Right lung (tissue), 2 donors: ENCODE measurements at regions not wholly inside any gene's neighbourhood (a gene's known extent, or its start where the extent isn't known, plus 50 kb on each side); places are given as distances from the start of the nearest gene placed in this dataset.
A peak's percentile ranks its signal among the peaks of the same experiment; 100 is the strongest.
"Not testable (repeated sequence)": the region's sequence is repeated elsewhere in the genome, so short reads cannot be mapped to it uniquely, and the experiment has no call there.

Experiments used
- DNase-seq, 2 donors: peaks; one replicate each; pipeline ENCODE4 v3.0.0-alpha.2; 2013

DNA sequence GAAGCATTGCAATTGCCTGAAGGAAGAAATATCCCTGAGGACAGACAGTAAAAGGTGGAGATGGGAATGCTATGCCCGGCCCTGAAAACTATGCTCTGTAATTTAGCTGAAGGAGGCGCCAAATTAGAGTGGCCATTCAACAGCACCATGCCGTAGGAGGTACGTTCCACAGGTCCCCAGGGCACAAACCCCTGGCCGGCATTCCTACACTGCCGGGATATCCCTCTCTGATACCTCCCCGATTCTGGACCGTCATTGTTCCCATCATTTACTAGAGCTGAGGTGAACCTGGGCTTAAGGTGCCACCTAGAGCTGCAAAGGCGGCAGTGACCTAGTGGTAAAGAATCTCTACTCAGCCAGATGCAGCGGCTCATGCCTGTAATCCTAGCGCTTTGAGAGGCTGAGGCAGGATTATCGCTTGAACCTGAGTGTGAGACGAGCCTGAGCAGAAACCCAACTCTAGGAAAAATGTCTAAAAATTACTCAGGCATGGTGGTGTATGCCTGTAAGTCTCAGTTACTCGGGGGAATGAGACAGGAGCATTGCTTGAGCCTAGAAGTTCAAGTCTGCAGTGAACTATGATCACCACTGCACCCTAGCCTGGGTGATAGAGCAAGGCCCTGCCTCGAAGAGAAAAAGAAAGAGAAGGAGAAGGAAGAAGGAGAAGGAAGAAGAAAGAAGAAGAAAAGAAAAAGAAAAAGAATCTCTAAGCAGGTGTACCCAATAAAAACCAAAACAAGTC lies 53.0 kb upstream of the TNKS2 start:
- no peak for DNase-seq

DNA sequence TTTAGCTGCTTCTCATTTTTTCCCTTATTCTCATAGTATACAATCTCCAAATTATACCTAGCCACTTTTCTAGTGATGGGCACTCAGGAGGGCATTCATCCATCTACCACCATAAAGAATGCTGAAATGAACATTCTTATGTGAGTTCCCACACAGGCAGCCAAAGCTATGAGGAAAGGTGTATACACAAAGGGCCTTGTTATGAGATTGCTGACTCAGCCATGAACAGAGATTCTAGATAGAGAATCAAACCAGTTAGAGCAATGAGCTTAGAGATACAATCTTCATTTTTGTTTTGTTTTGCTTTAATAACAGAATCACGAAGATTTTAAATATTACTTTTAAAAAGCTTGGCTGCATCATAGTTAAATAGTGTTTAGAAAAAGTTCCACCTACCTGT lies 54.8 kb upstream of the TNKS2 start:
- no peak for DNase-seq

DNA sequence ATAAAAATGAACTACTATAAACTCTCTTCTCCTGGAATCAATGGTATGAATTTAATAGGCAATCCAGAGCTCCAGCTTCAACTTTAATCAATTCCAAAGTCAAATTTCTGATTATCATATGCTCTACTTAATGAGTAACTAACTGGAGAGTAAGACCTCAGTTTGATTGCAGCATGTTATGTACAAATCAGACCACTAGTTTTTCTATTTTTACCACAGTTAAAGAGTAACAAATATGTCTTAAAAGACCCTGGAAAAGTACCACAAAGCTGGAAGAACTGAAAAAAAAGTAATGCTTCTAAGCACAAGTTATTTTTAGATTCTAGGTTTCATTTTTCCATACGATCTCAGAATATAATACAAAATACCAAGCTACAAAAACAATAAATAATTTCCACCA lies 56.0 kb upstream of the TNKS2 start:
- DNase-seq: peak; percentile 28 to 39

DNA sequence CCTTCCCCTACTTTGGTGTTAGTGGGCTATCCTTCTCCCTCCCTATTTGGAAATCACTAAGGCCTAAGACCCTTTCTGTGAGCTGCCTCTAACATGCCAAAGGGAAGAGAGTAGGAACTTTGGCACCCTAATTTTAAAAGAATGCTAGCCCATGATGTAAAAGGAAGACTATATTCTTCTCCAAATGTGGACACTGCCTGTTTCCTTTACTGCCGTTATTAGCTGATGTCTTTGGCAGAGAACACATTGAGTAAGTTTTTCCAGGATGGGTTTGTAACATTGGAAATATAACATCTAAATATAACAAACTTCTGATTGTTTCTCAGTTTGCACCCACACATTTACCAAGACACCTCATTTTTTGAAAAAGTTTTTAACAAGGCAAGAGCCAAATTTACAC lies 56.9 kb upstream of the TNKS2 start:
- peak; percentile 39 to 40 for DNase-seq

DNA sequence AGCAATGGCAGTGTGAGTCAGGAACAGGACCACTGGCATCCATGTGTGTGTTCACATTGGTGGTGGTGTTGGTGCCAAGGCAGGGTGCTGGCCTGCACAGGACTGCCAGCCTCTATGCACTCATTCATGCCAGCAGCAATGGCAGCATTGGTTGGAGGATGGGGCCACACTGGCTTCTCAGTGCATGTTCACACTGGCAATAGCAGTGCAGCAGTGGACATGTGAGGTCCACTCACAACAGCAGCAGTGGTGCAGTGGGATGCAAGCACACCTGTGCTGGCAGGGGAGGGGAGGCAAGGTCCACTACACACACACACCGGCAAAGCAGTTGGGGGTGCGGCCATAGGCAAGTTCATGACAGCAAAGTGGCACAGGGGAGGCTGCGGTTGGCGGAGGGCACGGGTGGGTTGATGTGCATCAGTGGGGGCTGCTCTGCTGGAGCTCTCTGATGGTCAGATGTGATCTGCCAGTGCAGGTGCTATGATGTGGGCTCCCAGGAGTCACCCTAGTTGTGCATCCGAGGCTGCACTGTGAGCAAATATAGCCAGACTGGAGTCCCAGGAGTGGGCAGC lies 57.8 kb upstream of the TNKS2 start:
- no peak for DNase-seq

DNA sequence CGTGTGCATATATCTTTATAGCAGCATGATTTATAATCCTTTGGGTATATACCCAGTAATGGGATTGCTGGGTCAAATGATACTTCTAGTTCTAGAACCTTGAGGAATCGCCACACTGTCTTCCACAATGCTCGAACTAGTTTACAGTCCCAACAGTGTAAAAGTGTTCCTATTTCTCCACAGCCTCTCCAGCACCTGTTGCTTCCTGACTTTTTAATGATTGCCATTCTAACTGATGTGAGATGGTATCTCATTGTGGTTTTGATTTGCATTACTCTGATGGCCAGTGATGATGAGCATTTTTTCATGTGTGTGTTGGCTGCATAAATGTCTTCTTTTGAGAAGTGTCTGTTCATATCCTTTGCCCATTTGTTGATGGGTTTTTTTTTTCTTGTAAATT lies 66.0 kb upstream of the TNKS2 start:
- not testable (repeated sequence) for DNase-seq

DNA sequence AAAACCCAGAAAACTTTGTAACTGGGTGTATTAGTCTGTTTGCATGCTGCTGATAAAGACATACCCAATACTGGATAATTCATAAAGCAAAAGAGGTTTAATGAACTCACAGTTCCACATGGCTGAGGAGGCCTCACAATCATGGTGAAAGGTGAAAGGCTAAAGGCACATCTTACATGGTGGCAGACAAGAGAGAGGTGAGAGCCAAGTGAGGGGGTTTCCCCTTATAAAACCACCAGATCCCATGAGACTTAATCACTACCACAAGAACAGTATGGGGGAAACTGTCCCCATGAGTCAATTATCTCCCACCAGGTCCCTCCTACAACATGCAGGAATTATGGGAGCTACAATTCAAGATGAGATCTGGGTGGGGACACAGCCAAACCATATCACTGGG lies 68.9 kb upstream of the TNKS2 start:
- DNase-seq: not testable (repeated sequence)

DNA sequence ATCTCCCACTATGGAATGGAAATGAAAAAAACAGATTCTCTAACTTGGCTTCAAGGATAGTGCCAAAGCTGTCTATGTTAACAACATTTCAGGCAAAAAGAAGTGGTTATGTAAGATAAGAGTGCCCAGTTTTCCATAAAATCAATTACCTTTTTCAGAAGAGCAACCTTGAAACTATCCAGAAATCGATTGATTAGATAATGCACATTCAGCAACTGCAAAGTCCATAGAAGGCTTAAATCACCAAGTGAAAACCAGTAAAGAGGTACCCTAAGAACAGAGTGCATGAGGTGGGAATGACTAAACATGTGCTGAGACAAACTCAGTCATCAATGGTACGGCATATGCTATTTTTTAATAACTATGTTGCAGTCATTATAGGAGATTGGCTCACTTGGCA lies 71.9 kb upstream of the TNKS2 start:
- no peak for DNase-seq

DNA sequence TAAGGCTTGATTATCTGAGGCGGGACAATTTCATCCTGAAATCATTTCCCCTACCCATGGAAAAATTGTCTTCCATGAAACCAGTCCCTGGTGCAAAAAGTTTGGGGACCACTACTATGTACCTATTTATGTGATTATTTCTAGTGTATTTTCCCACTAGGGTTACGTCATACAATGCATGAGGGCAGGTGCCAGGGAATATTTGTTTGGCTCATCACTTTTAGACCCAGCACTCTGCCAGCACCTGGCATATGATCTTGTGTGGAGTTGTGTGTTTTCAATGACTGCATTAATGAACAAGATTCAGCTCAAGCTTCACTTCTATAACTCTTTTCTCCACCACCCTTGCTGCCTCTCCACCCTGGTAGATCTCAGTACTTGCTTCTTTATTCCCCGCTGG lies 73.3 kb upstream of the TNKS2 start:
- DNase-seq: no peak

DNA sequence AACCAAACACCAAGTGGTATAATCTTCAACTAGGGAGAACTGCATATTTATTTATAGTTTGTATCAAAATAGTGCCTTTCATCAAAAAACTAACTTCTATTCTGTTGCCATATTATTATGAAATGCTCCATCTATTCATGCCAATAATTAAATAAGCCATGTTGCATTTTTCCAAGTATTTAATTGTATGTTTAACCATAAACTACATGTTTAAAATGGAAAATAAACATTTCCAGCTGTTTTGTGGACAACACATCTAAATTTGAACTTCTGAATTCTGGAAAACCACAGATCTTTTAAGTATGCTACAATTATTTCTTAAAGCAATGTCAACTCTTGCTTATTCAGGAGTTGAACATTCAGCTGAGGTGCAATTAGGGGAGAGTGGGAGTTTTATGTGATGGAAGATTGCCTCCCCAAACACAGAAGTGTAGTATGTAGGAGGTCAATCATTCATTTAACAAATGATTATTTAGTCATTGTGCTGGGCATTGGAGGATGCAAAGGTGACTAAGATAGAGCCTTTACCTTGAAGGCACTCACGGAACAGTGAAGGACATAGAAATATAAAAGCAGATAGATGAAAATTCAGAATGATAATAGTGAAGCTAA lies 80.7 kb upstream of the PPP1R3C start:
- DNase-seq: peak; percentile 39 to 46

DNA sequence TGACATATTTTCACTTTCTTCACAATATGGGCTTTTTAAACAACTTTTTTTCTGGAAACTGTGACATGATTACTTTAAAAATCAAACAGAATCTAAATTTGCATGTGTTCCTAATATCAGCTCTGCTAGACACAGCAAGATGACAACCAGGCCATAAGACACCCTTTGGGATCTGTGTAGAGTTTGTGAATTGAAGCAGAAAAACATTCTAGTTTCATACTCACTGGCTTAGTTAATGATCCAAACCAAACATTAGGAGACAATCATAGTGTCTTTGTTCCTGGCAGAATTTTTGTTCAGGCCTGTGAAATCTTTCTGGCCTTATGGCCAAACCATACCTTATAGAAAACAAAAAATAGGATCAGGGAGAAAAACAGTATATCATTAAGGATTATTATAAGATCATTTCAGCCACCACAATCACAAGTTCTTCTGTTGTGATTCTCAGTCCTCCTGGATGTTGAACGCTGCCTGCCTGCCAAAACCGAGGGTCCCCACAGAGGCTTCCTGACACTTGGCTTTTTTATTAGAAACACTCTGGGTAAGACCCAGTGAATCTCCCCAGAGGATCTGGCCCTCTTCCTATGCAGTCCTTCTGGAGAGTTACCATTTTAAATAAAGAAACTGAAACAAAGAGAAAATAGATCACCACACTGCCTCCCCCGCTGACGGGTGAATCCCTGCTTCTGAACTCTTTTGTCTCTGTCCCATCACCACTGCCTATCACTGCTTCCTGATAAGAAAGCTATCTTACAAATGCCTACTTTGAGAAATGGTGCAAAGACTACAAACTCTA lies 79.2 kb upstream of the PPP1R3C start:
- DNase-seq: no peak

DNA sequence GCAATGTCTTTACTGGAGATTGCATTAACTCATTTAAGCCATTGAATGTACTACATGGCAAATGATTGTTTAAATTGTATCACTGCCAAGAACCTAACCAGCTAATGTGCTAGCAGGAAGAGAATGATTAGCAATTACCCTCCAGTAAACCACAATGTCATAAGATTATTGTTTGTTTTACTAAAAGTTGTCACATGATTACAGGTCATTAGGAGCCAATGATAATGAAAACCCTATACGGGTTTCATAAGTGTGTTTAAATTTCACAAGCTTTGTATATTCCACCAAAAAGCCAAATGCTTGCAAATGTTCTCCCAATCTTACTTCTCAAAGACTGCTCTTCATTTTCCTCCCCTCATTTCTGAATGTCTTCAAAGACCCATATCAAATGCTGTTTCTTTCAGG lies 76.5 kb upstream of the PPP1R3C start:
- DNase-seq: no peak

DNA sequence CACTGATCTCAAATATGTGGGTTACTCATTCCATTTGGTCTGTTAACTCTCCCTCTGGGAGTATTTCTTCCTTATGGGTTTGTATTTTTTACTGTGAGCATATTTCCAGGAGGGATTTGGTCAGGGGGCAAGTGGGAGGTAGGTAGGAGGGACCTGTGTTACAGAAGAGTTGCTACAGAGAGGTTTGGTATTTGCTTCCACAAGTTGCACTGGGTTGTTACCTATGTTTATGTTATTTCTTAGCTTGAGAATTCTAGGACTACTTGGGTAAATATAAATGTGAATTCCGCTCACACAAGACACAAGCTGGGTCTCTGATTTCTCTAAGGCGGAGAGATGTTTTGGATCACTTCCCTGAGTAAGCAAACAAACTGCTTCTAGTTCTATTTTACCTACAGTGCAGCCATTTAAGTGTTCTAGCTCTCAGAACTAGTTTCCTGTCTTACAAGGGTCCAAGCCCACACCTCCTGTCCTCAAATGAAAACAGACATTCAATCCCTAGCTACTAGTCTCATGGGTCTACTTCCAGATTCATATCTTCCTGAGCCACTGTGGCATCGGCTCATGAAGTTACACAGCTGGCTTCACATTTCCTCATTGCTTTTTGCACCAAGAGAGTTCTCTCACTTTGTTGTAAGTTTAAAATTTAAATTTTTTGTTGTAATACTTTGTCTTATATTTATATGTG lies 75.4 kb upstream of the PPP1R3C start:
- DNase-seq: no peak

DNA sequence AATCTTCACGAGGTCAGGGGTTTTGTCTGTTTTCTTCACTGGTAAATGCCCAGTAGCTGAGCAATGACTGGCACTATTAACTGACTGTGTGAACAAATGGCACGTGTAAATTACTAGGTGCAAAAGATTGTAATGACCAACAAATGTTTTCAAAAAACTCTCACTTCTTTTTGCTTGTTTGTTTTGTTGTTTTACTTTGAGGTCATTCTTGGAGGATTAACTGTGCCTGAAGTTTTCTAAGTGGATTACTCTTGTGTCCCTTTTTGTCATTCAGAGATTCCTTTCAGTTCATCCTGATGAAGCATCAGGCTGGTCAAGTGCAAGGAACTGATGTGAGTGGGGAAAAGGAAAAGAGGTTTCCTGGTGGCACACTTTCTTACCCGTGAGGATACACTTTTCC lies 74.4 kb upstream of the PPP1R3C start:
- no peak for DNase-seq

DNA sequence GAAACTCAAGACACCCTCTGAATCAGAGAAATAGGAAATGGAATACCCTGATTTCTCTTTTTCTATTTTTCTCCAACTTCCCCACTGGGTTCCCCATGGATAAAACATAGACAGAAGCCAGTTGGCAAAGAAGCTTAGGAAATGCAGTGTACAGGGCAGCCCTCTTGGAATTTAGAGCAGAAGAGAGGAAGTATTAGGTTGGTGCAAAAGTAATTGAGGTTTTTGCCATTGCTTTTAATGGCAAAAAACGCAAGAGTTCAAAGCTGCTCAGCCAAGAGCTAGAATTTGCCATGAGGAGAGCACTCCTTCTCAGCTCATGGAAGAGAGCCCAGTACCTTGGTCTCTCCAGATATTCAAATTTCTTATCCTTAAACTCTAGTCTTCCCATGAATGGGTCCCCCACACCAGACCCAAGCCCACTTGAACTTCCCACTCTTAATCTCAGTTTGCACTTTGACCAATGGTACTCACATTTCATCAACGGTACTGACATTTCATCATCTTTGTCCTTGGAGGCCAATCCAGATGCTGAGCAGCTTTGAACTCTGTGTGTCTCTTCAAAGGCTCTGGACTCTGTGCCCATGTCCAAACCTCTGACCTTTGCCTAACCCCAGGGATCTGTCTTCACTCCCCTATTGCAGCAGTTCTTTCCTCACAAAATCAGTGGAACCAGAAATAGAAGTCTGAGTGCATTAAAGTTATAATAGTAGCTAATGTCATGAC lies 73.2 kb upstream of the PPP1R3C start:
- no peak for DNase-seq

DNA sequence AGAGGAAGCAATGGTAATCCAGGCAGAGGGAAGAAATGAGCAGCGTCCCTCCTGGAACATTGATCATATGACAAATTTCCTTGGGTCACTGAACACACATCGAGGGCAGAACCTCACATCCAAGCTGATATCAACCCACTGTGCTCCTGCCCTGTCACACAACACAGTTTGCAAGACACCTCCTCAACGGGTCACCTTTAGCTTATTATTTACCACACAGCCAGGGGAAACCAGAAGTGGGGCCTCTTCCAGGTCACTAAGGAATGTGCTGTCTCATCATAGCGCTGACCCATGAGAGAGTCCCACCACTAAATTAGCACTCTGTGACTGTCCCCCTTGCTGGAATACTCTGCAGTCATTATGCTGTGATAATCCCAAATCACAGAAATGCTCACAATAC lies 69.7 kb upstream of the PPP1R3C start:
- DNase-seq: no peak

DNA sequence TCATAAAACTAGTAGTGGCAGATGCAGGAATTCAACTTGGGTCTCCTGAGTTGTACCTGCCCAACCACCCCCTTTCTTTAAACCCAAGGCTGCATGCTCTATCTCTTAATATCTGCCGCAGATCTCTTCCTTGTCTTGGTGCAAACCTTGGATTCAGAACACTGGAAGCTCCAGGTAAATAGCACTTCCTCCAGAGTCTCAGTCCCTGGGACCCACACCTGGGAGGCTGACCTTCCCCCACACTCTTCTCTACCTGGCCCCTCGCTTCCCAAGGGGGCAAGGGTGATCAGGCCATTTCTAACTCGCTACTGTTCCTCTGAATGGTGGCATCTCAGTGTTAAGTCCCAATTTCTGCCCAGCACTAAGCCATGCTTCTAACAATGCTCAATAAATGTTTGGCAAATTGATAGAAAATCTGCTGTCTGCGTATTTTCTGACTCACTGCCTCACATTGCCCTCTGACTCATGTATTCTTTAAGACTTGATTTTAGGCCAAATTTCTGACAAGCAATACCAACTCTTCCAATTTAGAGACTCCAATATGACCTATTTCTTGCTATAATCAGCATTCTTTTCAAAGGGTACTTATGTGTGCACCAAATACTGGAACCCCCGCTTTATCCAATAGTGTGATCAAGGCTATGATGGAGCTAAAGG lies 68.0 kb upstream of the PPP1R3C start:
- DNase-seq: no peak

DNA sequence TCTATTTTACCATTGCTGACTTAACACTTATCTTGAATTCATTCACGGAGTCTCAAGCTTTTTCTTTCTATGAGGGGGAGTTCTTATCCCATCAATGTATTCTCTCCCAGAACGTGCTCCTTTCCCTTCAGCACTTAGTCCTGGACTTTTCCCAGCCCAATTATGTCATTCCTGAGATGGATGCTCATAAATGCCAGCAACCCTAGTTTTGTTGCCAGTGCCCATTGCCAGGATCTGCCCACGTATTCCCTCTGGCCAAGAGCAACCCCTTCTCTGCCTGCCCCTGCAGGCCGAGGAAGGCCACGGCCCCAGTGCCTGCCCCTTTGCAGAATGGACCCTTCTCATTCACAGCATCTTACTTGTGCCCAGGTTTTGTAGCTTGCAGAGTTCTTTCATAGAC lies 67.4 kb upstream of the PPP1R3C start:
- DNase-seq: no peak

DNA sequence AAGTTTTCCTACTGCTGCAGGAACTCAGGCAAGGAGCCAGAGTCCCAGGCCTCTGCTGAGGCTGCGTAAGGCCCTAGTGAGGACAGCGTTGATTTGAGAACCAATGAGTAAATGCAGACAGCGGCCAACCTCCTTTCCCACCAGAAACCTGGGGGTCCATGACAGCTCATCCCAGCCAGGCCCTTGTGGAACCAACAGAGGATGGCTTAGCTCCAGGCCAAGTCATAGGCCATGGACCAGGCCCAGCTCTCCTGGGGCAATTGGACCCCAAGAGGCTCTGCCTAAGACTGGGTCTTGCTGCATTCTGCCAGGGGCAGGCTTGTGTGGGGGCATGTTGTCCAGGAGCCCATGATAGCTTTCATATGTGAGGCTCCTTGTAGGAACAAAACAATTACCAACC lies 65.4 kb upstream of the PPP1R3C start:
- no peak for DNase-seq

DNA sequence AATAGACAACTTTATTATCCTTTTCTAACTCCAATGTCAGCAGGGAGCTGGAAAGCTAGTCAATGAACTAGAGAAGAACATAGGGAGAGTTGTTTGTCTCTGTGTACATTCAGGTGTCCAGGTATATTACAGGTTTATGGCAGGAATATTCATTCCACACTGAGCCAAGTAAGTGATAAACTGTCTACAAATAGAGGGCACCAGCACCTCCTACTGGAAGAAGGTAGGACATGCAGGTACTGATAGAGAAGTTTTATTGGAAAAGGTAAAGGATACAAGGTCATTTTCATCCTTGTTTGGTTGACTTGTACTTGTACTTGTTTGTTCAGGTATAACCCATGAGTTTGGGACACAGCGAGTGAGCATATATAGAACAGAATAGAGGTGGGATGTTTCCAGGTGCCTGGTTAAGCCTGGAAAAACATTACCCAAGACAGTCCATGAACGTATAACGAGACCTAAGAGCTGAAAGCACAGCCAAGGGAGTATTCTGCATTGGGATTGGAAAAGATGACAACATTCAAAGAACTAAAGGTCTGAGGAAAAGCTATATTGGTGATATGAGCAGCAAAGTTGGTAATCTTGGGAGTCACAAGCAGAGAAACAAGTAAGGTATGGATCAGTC lies 61.4 kb upstream of the PPP1R3C start:
- no peak for DNase-seq
